Stimulated activated CD4-positive, alpha-beta T cell treated with anti-CD3 and anti-CD28 coated beads, Interleukin-1b, Interleukin-23, amount 100 ng/mL, for 4 hours (primary cell): ENCODE measurements at regions not wholly inside any gene's neighbourhood (a gene's known extent, or its start where the extent isn't known, plus 50 kb on each side); places are given as distances from the start of the nearest gene placed in this dataset.
"Not testable (repeated sequence)": the region's sequence is repeated elsewhere in the genome, so short reads cannot be mapped to it uniquely, and the experiment has no call there.

Experiments used
- DNase-seq, 2 donors: peaks; one replicate each; pipeline ENCODE4 v3.0.0-alpha.2; 2020; ENCODE audit warnings: low read depth in 2 of 2

GRCh38 chr2:18986046-18986445 lies 372.4 kb downstream of the OSR1 start:
- no peak for DNase-seq

- no peak for DNase-seq
Observed at GRCh38 chr2:18980786-18981430, 377.5 kb downstream of the OSR1 start.

DNA sequence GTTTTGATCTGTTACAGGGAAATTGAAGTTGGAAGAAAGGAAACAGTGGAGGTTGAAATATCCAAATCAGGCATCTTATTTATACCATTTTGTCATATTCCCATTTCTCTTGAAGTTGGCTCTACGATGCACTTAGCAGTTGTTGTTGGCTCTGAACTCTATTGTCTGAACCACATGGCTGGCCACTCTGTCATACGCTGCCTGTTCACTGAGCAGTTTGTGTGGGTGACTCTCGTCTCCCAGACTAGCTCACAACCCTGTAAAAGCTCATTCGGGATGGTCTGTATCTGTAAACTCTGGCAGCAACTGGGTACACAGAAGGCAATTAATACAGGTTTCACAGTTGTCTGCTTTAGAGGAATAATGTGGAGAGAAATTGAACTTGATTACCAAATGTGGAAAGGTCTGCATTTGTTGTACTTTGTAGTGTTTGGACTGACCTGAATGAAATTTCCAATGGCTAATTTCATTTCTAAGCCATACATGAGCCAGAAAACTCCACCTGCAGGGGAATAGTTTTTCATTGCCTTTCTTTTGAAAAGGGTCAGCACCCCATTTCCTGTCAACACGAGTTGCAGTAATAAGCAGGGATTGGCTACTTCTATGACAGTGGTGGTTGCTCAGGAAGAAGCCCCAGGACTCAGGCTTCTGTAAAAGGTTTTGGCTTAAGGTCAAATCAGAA lies 378.2 kb downstream of the OSR1 start:
- DNase-seq = no peak

- no peak for DNase-seq
Observed at GRCh38 chr2:18977409-18977808, 381.0 kb downstream of the OSR1 start.

DNA sequence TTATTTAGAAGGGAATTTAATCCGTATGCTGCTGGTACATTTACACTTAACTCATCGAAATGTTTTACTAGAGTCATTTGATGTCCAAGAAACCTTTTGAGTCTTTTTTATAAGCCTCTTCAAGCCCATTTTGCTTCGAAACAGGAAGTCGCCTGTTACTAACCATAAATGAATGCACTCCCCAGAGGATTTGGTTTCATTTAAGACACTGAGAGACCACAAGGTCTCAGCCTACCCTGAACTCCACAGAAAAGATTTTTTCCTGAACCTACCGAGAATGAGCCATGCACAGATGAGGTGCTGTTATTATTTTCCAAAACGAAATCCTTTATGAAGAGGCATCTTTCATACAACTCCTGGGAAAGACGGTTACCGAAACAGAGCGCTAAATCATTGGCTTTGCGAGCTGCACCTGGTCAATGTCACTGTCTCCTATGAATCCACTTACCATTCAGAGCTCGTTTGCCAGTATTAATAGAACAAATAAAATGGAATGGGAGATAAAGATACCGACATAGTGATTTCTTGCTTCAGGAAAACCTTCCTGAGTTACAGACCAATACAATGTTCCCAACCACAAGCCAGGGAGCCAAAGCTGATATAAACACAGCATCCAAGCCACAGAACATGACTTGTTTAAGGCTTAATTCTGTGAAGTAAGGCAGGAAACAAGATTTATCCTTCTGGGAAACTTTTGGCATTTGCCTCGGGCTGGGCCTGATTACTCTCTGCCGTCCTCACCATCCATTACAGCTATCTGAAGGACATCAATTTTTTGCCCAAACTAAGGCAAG lies 382.1 kb downstream of the OSR1 start:
- DNase-seq = no peak

DNA sequence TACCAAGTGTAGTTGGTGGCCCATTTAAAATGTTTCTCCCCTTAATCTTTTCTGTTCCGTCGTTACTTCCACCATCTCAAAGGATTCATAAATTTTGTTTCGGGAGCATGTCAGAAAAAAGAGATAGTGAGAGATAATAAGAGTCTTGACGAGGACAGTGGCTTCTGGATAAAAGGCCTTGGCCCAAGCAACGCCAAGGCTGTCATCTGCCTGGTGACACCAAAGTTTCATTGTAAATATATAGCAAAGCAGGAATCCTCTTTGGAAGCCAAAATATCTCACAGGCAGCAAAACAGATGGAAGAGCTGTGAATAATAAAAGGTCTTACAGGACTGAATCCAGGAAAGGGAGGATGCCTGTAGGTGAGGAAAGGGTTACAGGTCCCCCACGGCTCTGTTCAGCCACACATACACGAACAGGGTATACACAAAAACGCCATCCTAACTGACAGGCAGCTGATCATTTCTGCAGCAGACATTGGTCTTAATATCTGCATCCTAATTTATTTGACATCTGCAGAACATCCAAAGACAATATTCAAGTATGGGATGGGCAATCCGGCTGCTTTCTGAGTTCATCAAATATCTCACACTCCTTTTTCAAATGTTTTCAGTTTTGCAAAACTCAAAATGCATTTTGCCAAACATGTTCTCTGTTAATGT lies 382.8 kb downstream of the OSR1 start:
- DNase-seq = no peak

GRCh38 chr2:18971628-18972027 lies 382.3 kb upstream of the NT5C1B start:
- DNase-seq = no peak

DNA sequence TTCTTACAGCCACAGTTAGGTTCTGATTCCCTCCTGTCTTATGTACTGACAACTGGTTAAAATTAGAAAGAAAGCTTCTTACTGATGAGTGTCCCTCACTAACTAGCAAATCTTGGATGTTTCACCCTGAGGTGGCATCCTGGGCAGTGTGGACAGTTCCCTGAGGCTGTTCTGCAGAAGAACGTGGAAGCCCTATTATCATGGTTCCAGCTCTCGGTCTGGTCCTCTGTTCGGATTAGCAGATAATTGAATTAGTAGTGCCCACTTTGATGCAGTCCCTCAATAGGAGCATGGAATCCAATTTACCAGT lies 381.7 kb upstream of the NT5C1B start:
- no peak for DNase-seq

DNA sequence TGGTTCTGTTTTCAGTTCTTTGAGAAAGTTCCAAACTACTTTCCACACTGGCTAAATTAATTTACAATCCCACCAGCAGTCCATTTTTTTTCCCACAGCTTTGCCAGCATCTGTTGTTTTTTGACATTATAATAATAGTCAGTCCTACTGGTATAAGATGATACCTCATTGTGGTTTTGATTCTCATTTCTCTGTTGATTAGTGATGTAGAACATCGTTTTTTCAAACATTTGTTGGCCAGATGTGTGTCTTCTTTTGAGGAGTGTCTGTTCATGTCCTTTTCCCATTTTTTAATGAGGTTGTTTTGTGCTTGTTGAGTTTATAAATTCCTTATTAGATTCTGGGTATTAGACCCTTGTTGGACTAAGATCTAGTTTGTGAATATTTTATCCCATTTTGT lies 376.8 kb upstream of the NT5C1B start:
- no peak for DNase-seq

- DNase-seq = not testable (repeated sequence)
Observed at GRCh38 chr2:18963739-18964256, 374.4 kb upstream of the NT5C1B start.

- no peak for DNase-seq
Observed at GRCh38 chr2:18961991-18962421, 372.6 kb upstream of the NT5C1B start.

GRCh38 chr2:18959952-18960717 lies 370.8 kb upstream of the NT5C1B start:
- no peak for DNase-seq

DNA sequence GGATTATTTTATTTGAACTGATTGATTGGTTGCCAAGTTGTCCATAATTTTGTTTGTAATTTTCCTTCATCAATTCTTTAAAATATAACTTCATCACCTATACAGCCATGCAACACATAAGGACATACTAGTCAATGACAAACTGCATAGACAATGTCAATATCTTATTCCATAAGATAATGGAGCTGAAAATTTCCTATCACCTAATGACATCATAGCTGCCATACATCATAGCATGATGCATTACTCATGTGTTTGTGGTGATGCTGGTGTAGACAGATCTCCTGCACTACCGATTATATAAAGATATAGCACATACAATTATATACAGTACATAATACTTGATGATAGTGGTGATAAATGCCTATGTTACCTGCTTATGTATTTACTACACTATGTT lies 369.8 kb upstream of the NT5C1B start:
- DNase-seq = no peak

DNA sequence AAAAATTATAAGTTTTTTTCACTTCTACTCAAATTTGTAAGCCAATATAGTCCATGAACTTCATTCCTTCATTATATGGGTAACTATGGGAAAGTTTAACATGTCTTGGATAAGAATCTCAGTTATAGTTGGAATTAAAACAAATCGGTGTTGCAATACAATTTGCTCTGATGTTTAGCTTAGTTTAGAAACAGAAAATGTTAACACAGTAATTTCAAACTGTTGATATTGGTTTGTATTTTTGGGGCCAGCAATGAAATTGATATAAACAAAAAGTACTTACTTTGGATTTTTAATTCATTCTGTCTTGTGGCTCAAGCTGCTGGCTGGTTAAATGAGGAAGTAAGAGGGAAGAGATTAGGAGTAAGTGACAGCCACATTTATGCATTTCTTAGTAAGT lies 368.5 kb upstream of the NT5C1B start:
- no peak for DNase-seq

DNA sequence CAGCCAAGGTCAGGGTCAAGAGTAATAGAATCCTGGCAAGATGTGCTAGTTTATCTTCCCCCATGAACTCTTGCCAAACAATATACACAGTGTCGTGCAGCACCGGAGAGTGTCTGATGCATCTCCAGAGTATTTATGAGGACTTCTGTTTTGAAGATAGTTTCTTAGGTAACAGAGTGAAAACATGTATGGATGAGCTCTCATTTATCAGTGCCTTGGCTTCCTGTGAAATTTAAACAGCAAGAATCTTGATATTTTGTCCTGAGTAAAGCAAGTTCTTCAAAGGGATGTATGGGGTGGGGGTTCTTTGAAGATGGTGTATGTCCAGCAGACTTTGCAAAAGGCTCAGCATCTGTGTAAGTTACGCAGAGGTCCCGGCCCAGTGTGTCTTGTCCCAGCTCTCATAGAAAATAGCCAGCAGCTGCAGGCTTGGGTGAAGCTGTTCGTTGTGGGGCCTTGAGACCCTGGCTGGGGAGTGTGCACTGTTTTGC lies 361.0 kb upstream of the NT5C1B start:
- no peak for DNase-seq

DNA sequence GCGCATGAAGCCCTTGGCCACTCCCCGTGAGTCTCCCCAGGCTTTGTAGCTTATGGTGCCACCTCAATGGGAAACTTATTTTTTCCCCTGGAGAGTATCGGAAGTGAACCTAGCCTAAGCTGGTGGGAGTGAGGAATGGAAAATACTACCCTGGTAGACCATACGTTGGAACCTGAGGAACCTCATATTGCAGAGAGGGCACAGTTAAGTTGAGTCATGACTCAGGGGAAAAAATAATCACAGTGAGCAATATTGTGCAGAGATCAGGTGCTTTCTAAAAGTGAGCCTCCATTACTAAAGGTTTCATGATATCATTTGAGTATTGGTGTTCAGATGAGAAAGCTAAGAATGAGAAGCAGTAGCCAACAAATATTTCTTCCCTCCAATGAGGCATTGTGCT lies 360.5 kb upstream of the NT5C1B start:
- DNase-seq = no peak

- DNase-seq = no peak
Observed at GRCh38 chr2:18940184-18940583, 350.8 kb upstream of the NT5C1B start.

DNA sequence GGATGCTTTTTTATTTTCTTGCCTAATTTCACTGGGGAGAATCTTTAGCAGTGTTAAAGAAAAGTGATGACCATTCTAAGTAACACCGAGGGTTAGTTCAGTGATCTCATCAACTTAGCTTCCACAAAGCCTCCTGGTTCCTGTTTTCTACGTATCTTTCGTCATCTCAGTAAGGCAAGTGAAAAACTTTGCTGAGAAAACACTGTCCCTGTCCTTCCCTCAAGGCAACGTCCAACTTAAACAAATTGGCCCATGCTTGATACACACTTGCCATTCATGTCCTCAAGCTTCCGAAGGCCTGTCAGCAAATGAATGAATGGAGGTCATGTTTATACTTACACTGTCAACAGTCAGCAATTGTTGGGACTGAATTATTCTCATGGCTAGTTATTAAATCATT lies 350.4 kb upstream of the NT5C1B start:
- DNase-seq = not testable (repeated sequence)

DNA sequence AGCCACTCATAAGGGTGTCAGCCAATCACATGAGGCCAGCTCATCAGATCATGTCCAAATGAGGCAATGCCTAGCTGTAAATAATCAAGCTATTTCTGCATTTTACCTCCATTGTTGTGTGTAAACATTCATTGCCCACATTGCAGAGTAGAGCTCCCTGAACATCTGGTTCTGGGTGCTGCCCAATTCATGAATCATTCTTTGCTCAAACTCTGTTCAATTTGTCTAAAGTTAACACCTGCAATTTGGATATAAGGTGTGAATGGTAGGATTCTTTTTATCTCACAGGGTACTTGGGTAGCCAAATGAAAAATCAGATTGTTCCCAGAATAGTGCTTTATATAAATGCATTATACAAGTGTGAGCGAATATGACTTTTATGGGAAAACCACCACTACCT lies 345.5 kb upstream of the NT5C1B start:
- no peak for DNase-seq

- no peak for DNase-seq
Observed at GRCh38 chr2:18932853-18933252, 343.5 kb upstream of the NT5C1B start.

GRCh38 chr2:18930971-18931370 lies 341.6 kb upstream of the NT5C1B start:
- no peak for DNase-seq
